ENCODE measurements at regions not wholly inside any gene's neighbourhood (a gene's known extent, or its start where the extent isn't known, plus 50 kb on each side); places are given as distances from the start of the nearest gene placed in this dataset.
"Not testable (repeated sequence)": the region's sequence is repeated elsewhere in the genome, so short reads cannot be mapped to it uniquely, and the experiment has no call there.

DNA sequence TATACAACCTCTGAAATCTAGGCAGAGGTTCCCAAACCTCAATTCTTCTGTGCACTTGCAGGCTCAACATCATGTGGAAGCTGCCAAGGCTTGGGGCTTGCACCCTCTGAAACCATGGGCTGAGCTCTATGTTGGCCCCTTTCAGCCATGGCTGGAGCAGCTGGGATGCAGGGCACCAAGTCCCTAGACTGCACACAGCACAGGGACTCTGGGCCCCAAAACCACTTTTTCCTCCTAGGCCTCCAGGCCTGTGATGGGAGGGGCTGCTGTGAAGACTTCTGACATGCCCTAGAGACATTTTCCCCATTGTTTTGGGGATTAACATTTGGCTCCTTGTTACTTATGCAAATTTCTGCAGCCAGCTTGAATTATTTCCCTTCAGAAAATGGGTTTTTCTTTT lies 250.4 kb downstream of the ERMARD start:
- TF ChIP-seq POLR2A (IDR thresholded peaks at IDR 0.05; ENCODE audit: low read depth, low read length); POLR2AphosphoS5 (IDR thresholded peaks at IDR 0.05; ENCODE audit: low read depth, low read length); PAX5 (IDR thresholded peaks at IDR 0.05; ENCODE audit: insufficient read depth, low read length, severe bottlenecking); TAF1 (IDR thresholded peaks at IDR 0.05; ENCODE audit: low read depth, low read length); POU2F2 (IDR thresholded peaks at IDR 0.05; ENCODE audit: low read depth, low read length); SPI1 (IDR thresholded peaks at IDR 0.05; ENCODE audit: low read depth, low read length): not testable (repeated sequence)
